Activated CD4-positive, CD25-positive, alpha-beta regulatory T cell treated with anti-CD3 and anti-CD28 coated beads, Interleukin-2, amount 50 U/mL, for 72 hours (primary cell): ENCODE measurements at regions not wholly inside any gene's neighbourhood (a gene's known extent, or its start where the extent isn't known, plus 50 kb on each side); places are given as distances from the start of the nearest gene placed in this dataset.

Experiments
- DNase-seq: peaks from one replicate; pipeline ENCODE4 v3.0.0; 2021

- no peak for DNase-seq
Observed at GRCh38 chr13:34425327-34425949, 516.6 kb upstream of the NBEA start.

GRCh38 chr13:34428911-34429310 lies 513.2 kb upstream of the NBEA start:
- no peak for DNase-seq

GRCh38 chr13:34430294-34430693 lies 511.8 kb upstream of the NBEA start:
- DNase-seq, result no peak

GRCh38 chr13:34431827-34432581 lies 510.1 kb upstream of the NBEA start:
- no peak for DNase-seq

GRCh38 chr13:34435338-34435737 lies 506.7 kb upstream of the NBEA start:
- no peak for DNase-seq

GRCh38 chr13:34437873-34438272 lies 504.2 kb upstream of the NBEA start:
- no peak for DNase-seq

GRCh38 chr13:34452831-34453230 lies 489.2 kb upstream of the NBEA start:
- no peak for DNase-seq

- no peak for DNase-seq
Observed at GRCh38 chr13:34458756-34459715, 483.0 kb upstream of the NBEA start.

- no peak for DNase-seq
Observed at GRCh38 chr13:34459856-34460255, 482.2 kb upstream of the NBEA start.

GRCh38 chr13:34462843-34463242 lies 479.2 kb upstream of the NBEA start:
- no peak for DNase-seq

GRCh38 chr13:34464011-34464410 lies 478.1 kb upstream of the NBEA start:
- DNase-seq, result no peak

- DNase-seq, result no peak
Observed at GRCh38 chr13:34465423-34465922, 476.6 kb upstream of the NBEA start.

GRCh38 chr13:34466301-34466700 lies 475.8 kb upstream of the NBEA start:
- DNase-seq, result no peak

GRCh38 chr13:34467450-34468083 lies 474.5 kb upstream of the NBEA start:
- no peak for DNase-seq

- DNase-seq, result no peak
Observed at GRCh38 chr13:34469196-34469986, 472.7 kb upstream of the NBEA start.

- DNase-seq, result no peak
Observed at GRCh38 chr13:34474187-34474868, 467.7 kb upstream of the NBEA start.

- DNase-seq, result no peak
Observed at GRCh38 chr13:34478376-34478775, 463.7 kb upstream of the NBEA start.

GRCh38 chr13:34502011-34502410 lies 440.1 kb upstream of the NBEA start:
- DNase-seq, result no peak

- DNase-seq, result no peak
Observed at GRCh38 chr13:34502621-34503020, 439.4 kb upstream of the NBEA start.

- DNase-seq, result no peak
Observed at GRCh38 chr13:34506796-34507195, 435.3 kb upstream of the NBEA start.

- DNase-seq, result no peak
Observed at GRCh38 chr13:34507630-34508029, 434.4 kb upstream of the NBEA start.
